Body of pancreas (tissue), 4 donors: ENCODE measurements at regions not wholly inside any gene's neighbourhood (a gene's known extent, or its start where the extent isn't known, plus 50 kb on each side); places are given as distances from the start of the nearest gene placed in this dataset.
A peak's percentile ranks its signal among the peaks of the same experiment; 100 is the strongest.

Source experiments
- ATAC-seq: fragments of 150-250 bp; one replicate; pipeline ENCODE4 v1.9.1; 2016
- DNase-seq, 4 donors: peaks; one replicate each; pipeline ENCODE4 v3.0.0-alpha.2; 2019
- H3K27ac ChIP-seq, 4 donors: fragments of 200-600 bp; sonication (generic); 1 replicate in 3 of 4; 2 replicates in 1 of 4; pipeline versions ENCODE4 v1.5.1 to v1.6.1; 2016 to 2019; ENCODE audit warnings: mild to moderate bottlenecking in 1 of 4, mixed read lengths in 1 of 4, moderate library complexity in 1 of 4
- H3K27me3 ChIP-seq, 2 donors: fragments of 200-600 bp; sonication (generic); one replicate each; pipeline ENCODE4 v1.6.0; 2016; ENCODE audit warnings: mild to moderate bottlenecking in 1 of 2
- H3K36me3 ChIP-seq, 2 donors: fragments of 200-600 bp; sonication (generic); replicated peaks in 1 of 2; 2 replicates each; pipeline ENCODE4 v1.5.1; 2016; ENCODE audit warnings: low read depth in 2 of 2; ENCODE audit not compliant: insufficient read depth in 1 of 2
- H3K4me1 ChIP-seq: fragments of 200-600 bp; sonication (generic); one replicate; pipeline ENCODE4 v1.6.0; 2016
- H3K4me3 ChIP-seq, 2 donors: fragments of 200-600 bp; sonication (generic); 1 replicate in 1 of 2; 2 replicates in 1 of 2; pipeline ENCODE4 v1.5.1; 2016 to 2019
- H3K9me3 ChIP-seq, 3 donors: fragments of 200-600 bp; sonication (generic); 1 replicate in 2 of 3; 2 replicates in 1 of 3; pipeline ENCODE4 v1.5.1; 2016
- CTCF ChIP-seq, 7 experiments: fragments of 450-650 bp in 4 of 7; fragments of 200-600 bp in 3 of 7; sonication (generic) in 3 of 7; IDR thresholded peaks; one replicate each; pipeline ENCODE4 v1.5.1; 2016 to 2019; ENCODE audit warnings: antibody characterized with exemption in 7 of 7
- POLR2A ChIP-seq, 3 donors: fragments of 450-650 bp; IDR thresholded peaks; one replicate each; pipeline ENCODE4 v1.6.1; 2016; ENCODE audit warnings: antibody characterized with exemption in 3 of 3, mild to moderate bottlenecking in 2 of 3
- WGBS, 2 donors: methylation state at CpG; one replicate each; pipeline ENCODE4 v1.1.5; 2017; 5-methylcytosine and 5-hydroxymethylcytosine counted together
- intact Hi-C: fragments of 100-400 bp; cut with DNase I; formaldehyde crosslinking; loops from one replicate; pipeline ENCODE4 v1.15.1; 2023

GRCh38 chr16:54425681-54426552 is 139.3 kb upstream of the IRX3 start:
- peak in 2 of 4 donors; percentile 9 to 60 for DNase-seq
- intact Hi-C loops = no loop called here
- no peaks in the 10 kb centered on the region for H3K36me3 ChIP-seq
- H3K27ac ChIP-seq = peak overlapping the region in 2 of 4 donors; percentile 37 to 64
- no peak for TF ChIP-seq POLR2A (IDR thresholded peaks at IDR 0.05)
- no peak for TF ChIP-seq CTCF (IDR thresholded peaks at IDR 0.05)
- peak; percentile 45 for ATAC-seq
- H3K4me3 ChIP-seq = no peak overlapping the region
- no peaks in the 10 kb centered on the region for H3K27me3 ChIP-seq
- H3K4me1 ChIP-seq = peaks cover 55% of the 10 kb centered on the region
- H3K9me3 ChIP-seq = no peaks in the 10 kb centered on the region
- WGBS, 2 donors = 65% methylated on average over 12 of the region's 12 CpGs

GRCh38 chr16:54425068-54425467 is 138.5 kb upstream of the IRX3 start:
- no peak overlapping the region for H3K4me3 ChIP-seq
- H3K27ac ChIP-seq = peak overlapping the region in 2 of 4 donors; percentile 37 to 64
- no peaks in the 10 kb centered on the region for H3K36me3 ChIP-seq
- ATAC-seq (no peak), DNase-seq (no peak)
- H3K27me3 ChIP-seq = no peaks in the 10 kb centered on the region
- peaks cover 54% of the 10 kb centered on the region for H3K4me1 ChIP-seq
- H3K9me3 ChIP-seq = no peaks in the 10 kb centered on the region
- WGBS, 2 donors = 40 to 48% methylated on average over 1 of the region's 1 CpG
- TF ChIP-seq CTCF (IDR thresholded peaks at IDR 0.05) (no peak), POLR2A (IDR thresholded peaks at IDR 0.05) (no peak)
- intact Hi-C loops = no loop called here

GRCh38 chr16:54424043-54424451 is 137.5 kb upstream of the IRX3 start:
- H3K36me3 ChIP-seq = no peaks in the 10 kb centered on the region

GRCh38 chr16:54422569-54422978 is 136.0 kb upstream of the IRX3 start:
- DNase-seq (no peak), ATAC-seq (no peak)
- Histone ChIP-seq H3K36me3 (no peaks in the 10 kb centered on the region), H3K9me3 (no peaks in the 10 kb centered on the region), H3K4me3 (no peak overlapping the region), H3K4me1 (peaks cover 75% of the 10 kb centered on the region), H3K27me3 (no peaks in the 10 kb centered on the region), H3K27ac (peak overlapping the region in 3 of 4 donors; percentile 32 to 48 (median 40))
- WGBS, 2 donors = 53 to 80% methylated on average over 2 of the region's 2 CpGs
- TF ChIP-seq CTCF (IDR thresholded peaks at IDR 0.05) (no peak), POLR2A (IDR thresholded peaks at IDR 0.05) (no peak)
- intact Hi-C loops = no loop called here

More at GRCh38 chr16:54424043-54424451, 137.5 kb upstream of the IRX3 start:
- 79 to 100% methylated on average over 1 to 5 of the region's 5 CpGs for WGBS, 2 donors
- Histone ChIP-seq H3K4me3 (no peak overlapping the region), H3K27me3 (no peaks in the 10 kb centered on the region), H3K4me1 (peaks cover 61% of the 10 kb centered on the region), H3K9me3 (no peaks in the 10 kb centered on the region), H3K27ac (peak overlapping the region in 1 of 4 donors; percentile 64)
- no peak for DNase-seq
- no peak for ATAC-seq
- intact Hi-C loops = no loop called here
- TF ChIP-seq POLR2A (IDR thresholded peaks at IDR 0.05) = no peak
- TF ChIP-seq CTCF (IDR thresholded peaks at IDR 0.05) = no peak
